K562 (cell line): ENCODE measurements at regions not wholly inside any gene's neighbourhood (a gene's known extent, or its start where the extent isn't known, plus 50 kb on each side); places are given as distances from the start of the nearest gene placed in this dataset.

Experiments used
- ARNT ChIP-seq, 2 experiments: fragments of 450-650 bp; IDR thresholded peaks; 2 replicates each; pipeline ENCODE4 v1.6.1; 2016; ENCODE audit warnings: mild to moderate bottlenecking in 1 of 2
- CBFA2T2 ChIP-seq: fragments of 450-650 bp; conservative IDR thresholded peaks from 2 replicates; pipeline ENCODE4 v1.6.1; 2017; ENCODE audit warnings: mild to moderate bottlenecking
- CTCF ChIP-seq, 3 experiments: IDR thresholded peaks in 2 of 3; conservative IDR thresholded peaks in 1 of 3; 2 replicates each; pipeline ENCODE4 v1.5.1; 2011 to 2012; ENCODE audit warnings: low read length in 3 of 3, mild to moderate bottlenecking in 3 of 3, control low read depth in 2 of 3, improper control_type of control experiment in 1 of 3, inconsistent platforms in 1 of 3, low read depth in 1 of 3, mixed read lengths in 1 of 3, moderate library complexity in 1 of 3; ENCODE audit not compliant: insufficient read depth in 2 of 3
- HCFC1 ChIP-seq: IDR thresholded peaks from 2 replicates; pipeline ENCODE4 v1.6.1; 2012; ENCODE audit warnings: low read depth, low read length, improper control_type of control experiment
- NRF1 ChIP-seq, 2 experiments: fragments of 450-650 bp; IDR thresholded peaks in 1 of 2; conservative IDR thresholded peaks in 1 of 2; 2 replicates each; pipeline ENCODE4 v1.6.1; 2014; ENCODE audit warnings: mild to moderate bottlenecking in 2 of 2
- POLR2A ChIP-seq: fragments of 450-650 bp; conservative IDR thresholded peaks from 2 replicates; pipeline ENCODE4 v1.6.1; 2016
- PREB ChIP-seq: sonication (generic); formaldehyde crosslinking; IDR thresholded peaks from 2 replicates; pipeline ENCODE4 v1.8.1; 2023; ENCODE audit warnings: mild to moderate bottlenecking, missing genetic modification reagents
- SMC3 ChIP-seq: conservative IDR thresholded peaks from 2 replicates; pipeline ENCODE4 v1.6.1; 2011; ENCODE audit warnings: low read depth, low read length, improper control_type of control experiment; ENCODE audit not compliant: insufficient read depth
- TARDBP ChIP-seq: fragments of 450-650 bp; IDR thresholded peaks from 2 replicates; pipeline ENCODE4 v1.6.1; 2016
- ZNF586 ChIP-seq: fragments of 450-650 bp; formaldehyde crosslinking; conservative IDR thresholded peaks from 2 replicates; pipeline ENCODE4 v1.4.0; 2020; ENCODE audit warnings: mild to moderate bottlenecking, moderate library complexity

GRCh38 chr13:47832458-47832972 is 168.6 kb downstream of the SUCLA2 start:
- TF ChIP-seq TARDBP (no peak), POLR2A (no peak), CBFA2T2 (no peak), CTCF (IDR thresholded peaks at IDR 0.05 in 2 of 3, conservative IDR thresholded peaks at IDR 0.05 in 1 of 3; ENCODE audit: insufficient read depth in 2 of 3, low read depth in 1 of 3, low read length in 3 of 3) (no peak), ARNT (IDR thresholded peaks at IDR 0.05) (no peak), ZNF586 (CRISPR knock-in tag) (no peak), HCFC1 (no peak), NRF1 (conservative IDR thresholded peaks at IDR 0.05 in 1 of 2, IDR thresholded peaks at IDR 0.05 in 1 of 2) (no peak), PREB (CRISPR knock-in tag) (no peak), SMC3 (no peak)
